ENCODE measurements at regions not wholly inside any gene's neighbourhood (a gene's known extent, or its start where the extent isn't known, plus 50 kb on each side); places are given as distances from the start of the nearest gene placed in this dataset.

DNA sequence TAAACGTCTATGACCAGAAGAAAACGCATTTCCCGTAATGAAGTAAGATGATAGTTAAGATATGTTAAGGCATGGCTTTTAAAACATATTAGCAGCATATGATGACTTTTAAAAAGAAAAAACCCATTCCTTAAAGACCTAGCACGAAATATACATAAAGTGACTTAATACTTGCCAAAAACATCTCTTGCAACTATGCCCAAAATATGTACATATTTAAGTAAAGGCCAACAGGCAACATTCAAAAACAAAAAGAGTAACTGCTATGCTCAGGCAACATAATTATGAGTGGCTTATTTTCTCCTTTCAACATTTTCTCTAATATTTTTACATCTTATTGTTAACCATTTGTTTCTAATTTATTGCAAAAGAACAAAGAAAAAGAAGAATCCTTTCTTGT, 60.3 kb upstream of the PAPOLG start:
- Histone ChIP-seq H3K27ac (ENCODE audit: extremely low read depth, low read depth, low read length) (no peak overlapping the region), H3K4me3 (no peak overlapping the region), H3K4me1 (replicated peaks in 1 of 2; ENCODE audit: control insufficient read depth in 2 of 2, insufficient read depth in 2 of 2, low read length in 2 of 2) (no peaks in the 10 kb centered on the region), H3K9me3 (replicated peaks; ENCODE audit: control insufficient read depth, insufficient read depth, low read depth, low read length) (no peaks in the 10 kb centered on the region), H3K27me3 (ENCODE audit: control insufficient read depth in 2 of 2, insufficient read depth in 2 of 2, low read length in 2 of 2) (peaks cover 3 to 25% of the 10 kb centered on the region in 2 experiments; a peak in 4 of 5 replicates), H2AFZ (ENCODE audit: low read depth, low read length) (no peak overlapping the region), H3K9ac (ENCODE audit: insufficient read depth in 1 of 2, low read depth in 2 of 2, low read length in 2 of 2) (no peak overlapping the region), H3K4me2 (ENCODE audit: insufficient read depth, low read length) (no peak overlapping the region), H3K36me3 (ENCODE audit: control insufficient read depth, insufficient read depth, low read length) (no peaks in the 10 kb centered on the region), H3K9me1 (ENCODE audit: control insufficient read depth, insufficient read depth, low read length) (no peaks in the 10 kb centered on the region), H4K20me1 (replicated peaks; ENCODE audit: control insufficient read depth, insufficient read depth, low read length) (no peaks in the 10 kb centered on the region), H3K79me2 (ENCODE audit: control insufficient read depth, insufficient read depth, low read length) (no peaks in the 10 kb centered on the region)
- POLR2A ChIA-PET: interaction anchor here (1.2 kb wide), 1 partner anchor 84 kb away, joined by 3 read pairs; no protein-coding TSS in a partner anchor
- CTCF ChIA-PET (ENCODE audit: low intra/inter-chr PET ratio): no interaction called here
- TF ChIP-seq ZBED1 (IDR thresholded peaks at IDR 0.05) (no peak), RHOXF2B (CRISPR knock-in tag; conservative IDR thresholded peaks at IDR 0.05) (no peak), FOXJ2 (tag; IDR thresholded peaks at IDR 0.05) (no peak), MAFK (IDR thresholded peaks at IDR 0.05; ENCODE audit: low read length) (no peak)
- TF ChIP-seq, protein P1, sequence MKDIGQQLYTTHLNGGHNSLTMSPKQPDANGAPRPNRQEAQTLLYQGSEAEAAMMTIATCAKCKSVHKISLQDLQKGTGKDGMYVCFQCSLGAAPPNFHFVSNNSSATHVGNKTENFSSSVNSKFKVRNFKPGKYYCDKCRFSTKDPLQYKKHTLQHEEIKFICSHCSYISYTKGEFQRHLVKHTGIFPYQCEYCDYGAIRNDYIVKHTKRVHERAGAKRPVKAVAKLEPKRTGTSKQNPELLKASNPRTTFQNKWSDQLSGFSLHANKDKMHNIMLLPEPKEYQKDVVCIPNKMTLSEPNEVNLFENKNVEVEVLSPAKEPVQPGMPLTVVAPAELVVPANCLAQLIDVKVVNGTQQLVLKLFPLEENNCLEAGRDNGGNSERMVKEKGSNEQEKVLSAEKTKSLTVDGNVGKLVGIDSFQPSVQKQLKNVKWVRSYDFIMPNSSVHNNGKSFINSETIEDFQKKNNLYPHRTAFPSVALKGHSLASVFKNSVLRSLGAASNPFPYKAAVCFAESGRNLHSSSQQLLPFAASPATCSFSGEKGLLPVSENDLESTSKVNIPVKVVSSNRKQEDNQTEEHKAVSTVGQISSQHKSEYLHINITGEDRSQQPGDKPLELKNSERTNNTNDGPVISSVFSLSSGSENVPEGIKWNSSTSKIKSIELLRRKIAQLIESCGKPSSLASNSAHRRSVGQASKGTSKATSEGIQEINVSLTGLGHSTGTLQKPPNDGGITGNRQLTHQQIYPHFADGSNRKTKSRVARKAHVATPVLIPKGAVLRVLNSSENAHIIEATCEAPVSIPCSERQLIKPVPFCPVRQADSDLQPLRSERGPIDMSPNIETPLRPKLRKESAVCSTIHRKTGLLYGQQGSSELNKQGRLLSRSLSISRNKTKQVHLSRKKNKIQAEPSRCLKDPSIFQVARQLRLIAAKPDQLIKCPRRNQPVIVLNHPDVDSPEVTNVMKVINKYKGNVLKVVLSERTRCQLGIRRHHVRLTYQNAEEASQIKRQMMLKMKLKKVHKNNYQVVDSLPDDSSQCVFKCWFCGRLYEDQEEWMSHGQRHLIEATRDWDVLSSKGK (CRISPR knock-in tag; IDR thresholded peaks at IDR 0.05): no peak
- WGBS (ENCODE audit: insufficient coverage, low coverage, missing lambda C conversion rate): 0% methylated on average over 4 of the region's 4 CpGs
- BruUV-seq (replicated peaks): no TSS peak
- in situ Hi-C loops (cut with MboI): no loop called here
- intact Hi-C loops (cut with micrococcal nuclease): no loop called here
- ATAC-seq (no peak), DNase-seq (ENCODE audit: extremely low read depth in 1 of 4, low spot score in 3 of 4) (no peak), FAIRE-seq (no peak)

Data from K562 (cell line).